HG02884 (cell line): ENCODE measurements at regions not wholly inside any gene's neighbourhood (a gene's known extent, or its start where the extent isn't known, plus 50 kb on each side); places are given as distances from the start of the nearest gene placed in this dataset.

ENCODE experiments used
- ATAC-seq: cut with Tn5 transposase; IDR thresholded peaks from one replicate; pipeline ENCODE4 v1.9.1; 2021; ENCODE audit warnings: mild to moderate bottlenecking, moderate library complexity; ENCODE audit not compliant: unreplicated experiment

DNA sequence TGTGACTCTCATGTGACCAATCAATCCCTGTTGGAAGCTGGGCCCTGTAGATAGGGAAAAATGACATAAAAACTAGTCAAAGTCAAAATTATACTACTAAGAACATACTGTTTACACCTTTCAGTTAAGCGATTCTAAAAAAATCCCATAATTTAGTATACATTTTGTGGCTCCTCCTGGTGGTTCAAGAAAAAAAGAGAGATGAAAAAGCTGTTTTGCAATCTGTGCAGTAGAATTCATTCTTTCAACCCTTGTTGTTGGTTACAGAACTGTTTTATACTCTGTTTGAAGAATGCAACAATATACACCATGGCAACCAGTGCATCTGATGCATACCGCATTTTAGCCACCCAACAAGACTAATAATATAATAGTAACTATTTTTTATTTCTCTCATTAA is 66.8 kb upstream of the ANK2 start:
- no peak for ATAC-seq

GRCh38 chr4:112994732-112995464 is 54.6 kb upstream of the ANK2 start:
- ATAC-seq = no peak
